Lower leg skin (tissue), 4 donors: ENCODE measurements at regions not wholly inside any gene's neighbourhood (a gene's known extent, or its start where the extent isn't known, plus 50 kb on each side); places are given as distances from the start of the nearest gene placed in this dataset.

Experiments
- DNase-seq, 2 donors: peaks; one replicate each; pipeline ENCODE4 v3.0.0-alpha.2; 2019; ENCODE audit warnings: low spot score in 2 of 2
- H3K4me3 ChIP-seq: fragments of 200-600 bp; sonication (generic); 2 replicates; pipeline ENCODE4 v1.5.1; 2017; ENCODE audit warnings: mild to moderate bottlenecking, low read depth; ENCODE audit not compliant: poor library complexity, severe bottlenecking
- POLR2A ChIP-seq, 2 donors: fragments of 450-650 bp; IDR thresholded peaks; one replicate each; pipeline ENCODE4 v1.6.1; 2016 to 2017; ENCODE audit warnings: antibody characterized with exemption in 2 of 2, mild to moderate bottlenecking in 1 of 2, moderate library complexity in 1 of 2
- WGBS, 2 donors: methylation state at CpG; one replicate each; pipeline ENCODE4 v1.1.5; 2018; 5-methylcytosine and 5-hydroxymethylcytosine counted together
- intact Hi-C: fragments of 100-400 bp; cut with DNase I; formaldehyde crosslinking; loops from one replicate; pipeline ENCODE4 v1.15.0; 2023; ENCODE audit warnings: low total_unique reads
- TF ChIP-seq, protein P1 (sequence below), 3 donors: fragments of 450-650 bp; IDR thresholded peaks; one replicate each; pipeline ENCODE4 v1.5.1; 2016; ENCODE audit warnings: antibody characterized with exemption in 3 of 3, mild to moderate bottlenecking in 3 of 3, moderate library complexity in 2 of 3

DNA sequence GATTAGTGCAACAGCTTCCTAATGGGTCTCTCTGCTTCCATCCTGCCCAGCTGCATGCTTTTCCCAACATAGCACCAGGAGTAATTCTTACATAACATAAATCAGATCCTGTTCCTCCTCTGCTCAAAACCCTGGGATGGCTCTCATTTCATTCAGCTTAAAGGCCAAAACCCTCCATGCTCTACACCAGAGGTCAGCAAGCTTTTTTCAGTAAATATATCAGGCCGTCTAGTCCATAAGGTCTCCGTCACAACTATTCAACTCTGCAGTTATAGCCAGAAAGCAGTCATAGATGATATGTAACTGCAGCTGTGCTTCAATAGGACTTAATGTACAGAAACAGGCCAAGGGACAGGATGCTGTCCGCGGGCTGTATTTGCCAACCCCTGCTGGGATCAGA is 202.8 kb upstream of the UBE2E2 start:
- intact Hi-C loops = no loop called here
- TF ChIP-seq POLR2A (IDR thresholded peaks at IDR 0.05) = no peak
- TF ChIP-seq, protein P1, sequence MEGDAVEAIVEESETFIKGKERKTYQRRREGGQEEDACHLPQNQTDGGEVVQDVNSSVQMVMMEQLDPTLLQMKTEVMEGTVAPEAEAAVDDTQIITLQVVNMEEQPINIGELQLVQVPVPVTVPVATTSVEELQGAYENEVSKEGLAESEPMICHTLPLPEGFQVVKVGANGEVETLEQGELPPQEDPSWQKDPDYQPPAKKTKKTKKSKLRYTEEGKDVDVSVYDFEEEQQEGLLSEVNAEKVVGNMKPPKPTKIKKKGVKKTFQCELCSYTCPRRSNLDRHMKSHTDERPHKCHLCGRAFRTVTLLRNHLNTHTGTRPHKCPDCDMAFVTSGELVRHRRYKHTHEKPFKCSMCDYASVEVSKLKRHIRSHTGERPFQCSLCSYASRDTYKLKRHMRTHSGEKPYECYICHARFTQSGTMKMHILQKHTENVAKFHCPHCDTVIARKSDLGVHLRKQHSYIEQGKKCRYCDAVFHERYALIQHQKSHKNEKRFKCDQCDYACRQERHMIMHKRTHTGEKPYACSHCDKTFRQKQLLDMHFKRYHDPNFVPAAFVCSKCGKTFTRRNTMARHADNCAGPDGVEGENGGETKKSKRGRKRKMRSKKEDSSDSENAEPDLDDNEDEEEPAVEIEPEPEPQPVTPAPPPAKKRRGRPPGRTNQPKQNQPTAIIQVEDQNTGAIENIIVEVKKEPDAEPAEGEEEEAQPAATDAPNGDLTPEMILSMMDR (IDR thresholded peaks at IDR 0.05) = no peak
- 95 to 96% methylated on average over 4 of the region's 4 CpGs for WGBS, 2 donors
- DNase-seq = no peak
- no peak overlapping the region for H3K4me3 ChIP-seq

DNA sequence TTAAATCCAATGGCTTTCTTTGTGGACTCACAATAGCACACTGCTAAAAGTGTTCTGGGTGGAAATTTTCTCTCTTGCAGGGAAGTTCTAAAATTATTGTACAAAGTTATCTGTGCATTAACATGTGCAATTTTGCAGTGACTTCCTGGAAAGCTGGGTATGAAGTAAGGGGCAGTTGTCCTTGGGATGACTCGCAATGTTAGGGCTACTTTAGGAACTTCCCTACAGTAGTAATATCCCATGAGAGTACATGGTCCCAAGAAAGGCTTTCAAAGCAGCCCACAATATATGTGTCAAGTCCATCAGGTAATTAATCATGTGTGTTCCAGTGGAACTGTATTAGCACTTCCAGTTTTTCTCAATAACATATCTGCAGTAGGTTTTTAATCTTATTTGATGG is 201.0 kb upstream of the UBE2E2 start:
- intact Hi-C loops = no loop called here
- no peak for DNase-seq
- no peak overlapping the region for H3K4me3 ChIP-seq
- WGBS, 2 donors = 90 to 91% methylated on average over 1 of the region's 1 CpG
- no peak for TF ChIP-seq POLR2A (IDR thresholded peaks at IDR 0.05)
- TF ChIP-seq, protein P1 (IDR thresholded peaks at IDR 0.05) = no peak

DNA sequence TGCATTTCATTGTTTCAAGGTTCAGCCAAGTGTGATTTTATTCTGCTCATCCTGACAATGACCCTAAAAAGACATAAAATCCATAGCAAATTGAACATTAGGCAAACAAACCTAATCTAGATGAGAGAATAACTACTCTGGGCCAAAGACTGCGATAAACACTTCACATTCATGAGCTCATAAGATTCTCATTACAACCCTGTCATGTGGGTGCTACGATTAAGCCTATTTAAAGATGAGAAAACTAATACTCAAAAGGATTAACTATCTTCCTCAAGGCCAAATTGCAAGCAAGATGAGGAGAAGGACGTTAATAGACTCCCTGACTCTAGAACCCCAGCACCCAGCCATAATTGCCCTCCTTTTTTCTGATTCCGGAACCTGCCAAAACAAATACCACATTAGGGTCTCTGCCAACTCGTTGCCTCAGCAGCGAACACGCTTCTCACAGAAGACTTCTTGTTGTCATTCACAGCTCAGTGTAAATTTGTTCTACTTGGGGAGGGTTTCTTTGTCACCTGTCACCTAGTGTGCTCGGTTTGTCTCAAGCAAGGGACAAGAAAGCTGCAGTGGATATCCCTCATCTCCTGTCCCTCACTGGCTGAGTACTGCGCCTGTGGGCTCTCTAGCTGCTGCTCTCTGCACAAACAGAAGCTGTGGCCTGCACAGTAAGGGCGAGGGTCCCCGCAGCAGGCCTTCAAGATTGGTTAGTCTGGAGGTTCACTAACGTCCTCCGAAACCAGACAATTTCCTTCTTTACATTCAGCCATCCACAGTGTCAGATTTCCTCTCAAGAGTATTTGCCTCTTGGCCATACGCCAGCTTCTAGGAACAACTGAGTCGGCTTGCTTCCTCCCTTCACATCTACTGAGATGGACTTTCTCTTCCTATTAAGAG is 200.0 kb upstream of the UBE2E2 start:
- no peak for DNase-seq
- intact Hi-C loops = no loop called here
- no peak overlapping the region for H3K4me3 ChIP-seq
- no peak for TF ChIP-seq POLR2A (IDR thresholded peaks at IDR 0.05)
- TF ChIP-seq, protein P1 (IDR thresholded peaks at IDR 0.05) = no peak
- WGBS, 2 donors = 55 to 58% methylated on average over 15 of the region's 15 CpGs

DNA sequence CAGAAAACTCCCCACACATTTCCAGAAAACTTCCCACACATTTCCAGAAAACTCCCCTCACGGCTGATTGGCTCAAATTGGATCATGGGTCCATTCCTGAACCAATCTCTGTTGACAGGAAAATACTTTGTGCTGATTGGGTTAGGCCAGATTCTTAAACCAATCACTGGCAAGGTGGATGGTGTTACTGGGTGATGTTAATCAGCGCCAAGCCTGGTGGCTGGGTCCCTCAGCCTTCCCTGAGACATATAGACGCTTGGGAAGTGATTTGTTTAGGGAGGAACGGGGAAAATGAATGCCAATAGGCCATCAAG is 199.4 kb upstream of the UBE2E2 start:
- WGBS, 2 donors = 95 to 97% methylated on average over 4 of the region's 4 CpGs
- H3K4me3 ChIP-seq = no peak overlapping the region
- DNase-seq = no peak
- TF ChIP-seq, protein P1 (IDR thresholded peaks at IDR 0.05) = no peak
- no peak for TF ChIP-seq POLR2A (IDR thresholded peaks at IDR 0.05)
- intact Hi-C loops = no loop called here

DNA sequence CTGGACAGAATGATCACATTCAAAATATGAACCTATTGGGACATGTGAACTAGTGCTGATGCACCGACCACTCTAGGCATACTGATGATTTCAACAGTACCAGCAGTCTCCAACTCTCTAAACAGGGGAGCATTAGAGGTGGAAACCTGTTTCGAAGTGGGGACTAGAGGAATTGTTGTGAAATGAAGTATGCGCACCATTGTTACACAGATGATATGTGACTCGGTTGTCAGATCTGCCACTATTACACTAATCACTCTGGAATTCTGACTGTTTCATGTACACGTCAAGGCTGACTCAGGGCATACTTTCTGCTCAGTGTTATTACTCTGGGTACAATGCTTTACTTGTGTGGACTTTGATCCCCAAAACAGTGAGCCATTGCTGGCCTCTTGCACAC is 198.2 kb upstream of the UBE2E2 start:
- no peak for DNase-seq
- H3K4me3 ChIP-seq = no peak overlapping the region
- intact Hi-C loops = no loop called here
- TF ChIP-seq POLR2A (IDR thresholded peaks at IDR 0.05) = no peak
- TF ChIP-seq, protein P1 (IDR thresholded peaks at IDR 0.05) = no peak
- WGBS, 2 donors = 88 to 92% methylated on average over 5 of the region's 5 CpGs

DNA sequence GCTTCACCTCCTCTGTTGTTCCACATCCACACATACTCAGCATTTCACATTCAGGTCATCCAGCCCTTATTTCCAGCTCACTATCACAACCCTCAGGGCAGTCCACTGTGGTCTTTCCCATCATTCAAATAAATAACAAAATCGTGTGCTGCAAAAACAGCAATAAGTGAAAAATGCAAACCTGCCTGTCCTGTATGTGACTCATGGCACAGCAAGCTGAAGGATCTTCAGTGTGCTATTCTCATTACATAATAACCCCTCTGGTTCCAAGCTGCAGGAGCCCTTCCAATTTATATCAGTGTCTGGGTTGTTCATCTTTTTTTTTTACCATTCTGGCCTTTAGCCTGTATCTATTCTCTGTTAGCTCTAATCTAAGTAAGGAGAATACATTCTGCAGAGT is 185.3 kb upstream of the UBE2E2 start:
- WGBS, 2 donors = 28 to 34% methylated on average over 1 of the region's 1 CpG
- TF ChIP-seq POLR2A (IDR thresholded peaks at IDR 0.05) = no peak
- TF ChIP-seq, protein P1 (IDR thresholded peaks at IDR 0.05) = no peak
- no peak overlapping the region for H3K4me3 ChIP-seq
- DNase-seq = no peak
- intact Hi-C loops = no loop called here
